ENCODE measurements at regions not wholly inside any gene's neighbourhood (a gene's known extent, or its start where the extent isn't known, plus 50 kb on each side); places are given as distances from the start of the nearest gene placed in this dataset.

DNA sequence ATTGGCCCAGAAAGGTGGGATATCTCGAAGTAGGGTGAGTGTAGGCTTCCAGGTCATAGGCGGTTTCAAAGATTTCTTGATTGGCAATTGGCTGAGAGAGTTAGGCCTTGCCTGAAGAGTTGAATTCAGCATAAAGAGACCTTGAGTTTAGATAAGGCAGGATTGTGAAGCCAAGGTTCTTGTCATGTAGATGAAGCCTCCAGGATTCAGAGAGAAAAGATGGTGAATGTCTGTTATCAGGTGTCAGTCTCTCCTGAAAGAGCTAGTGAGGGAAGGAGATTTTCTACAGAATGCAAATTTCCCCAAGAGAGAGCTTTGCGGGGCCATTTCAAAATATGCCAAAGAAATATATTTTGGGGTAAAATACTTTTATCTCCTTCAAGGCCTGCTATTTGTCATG is 217.0 kb upstream of the TLE3 start:
- TF ChIP-seq, protein P1, sequence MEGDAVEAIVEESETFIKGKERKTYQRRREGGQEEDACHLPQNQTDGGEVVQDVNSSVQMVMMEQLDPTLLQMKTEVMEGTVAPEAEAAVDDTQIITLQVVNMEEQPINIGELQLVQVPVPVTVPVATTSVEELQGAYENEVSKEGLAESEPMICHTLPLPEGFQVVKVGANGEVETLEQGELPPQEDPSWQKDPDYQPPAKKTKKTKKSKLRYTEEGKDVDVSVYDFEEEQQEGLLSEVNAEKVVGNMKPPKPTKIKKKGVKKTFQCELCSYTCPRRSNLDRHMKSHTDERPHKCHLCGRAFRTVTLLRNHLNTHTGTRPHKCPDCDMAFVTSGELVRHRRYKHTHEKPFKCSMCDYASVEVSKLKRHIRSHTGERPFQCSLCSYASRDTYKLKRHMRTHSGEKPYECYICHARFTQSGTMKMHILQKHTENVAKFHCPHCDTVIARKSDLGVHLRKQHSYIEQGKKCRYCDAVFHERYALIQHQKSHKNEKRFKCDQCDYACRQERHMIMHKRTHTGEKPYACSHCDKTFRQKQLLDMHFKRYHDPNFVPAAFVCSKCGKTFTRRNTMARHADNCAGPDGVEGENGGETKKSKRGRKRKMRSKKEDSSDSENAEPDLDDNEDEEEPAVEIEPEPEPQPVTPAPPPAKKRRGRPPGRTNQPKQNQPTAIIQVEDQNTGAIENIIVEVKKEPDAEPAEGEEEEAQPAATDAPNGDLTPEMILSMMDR (IDR thresholded peaks at IDR 0.05): no peak
- no peak for TF ChIP-seq POLR2A (IDR thresholded peaks at IDR 0.05)
